ENCODE measurements at regions not wholly inside any gene's neighbourhood (a gene's known extent, or its start where the extent isn't known, plus 50 kb on each side); places are given as distances from the start of the nearest gene placed in this dataset.

- no peaks in the 10 kb centered on the region for H3K4me1 ChIP-seq (ENCODE audit: control insufficient read depth, insufficient read depth, low read length)
- no peaks in the 10 kb centered on the region for H3K9me3 ChIP-seq (ENCODE audit: control insufficient read depth, low read length)
- H3K4me3 ChIP-seq (ENCODE audit: low read length): no peak overlapping the region
- DNase-seq (ENCODE audit: low read depth): no peak
- H3K36me3 ChIP-seq (ENCODE audit: control insufficient read depth, insufficient read depth, low read length, severe bottlenecking): no peaks in the 10 kb centered on the region
- H3K9ac ChIP-seq (ENCODE audit: low read length): no peak overlapping the region
- H3K27me3 ChIP-seq (replicated peaks; ENCODE audit: control insufficient read depth, insufficient read depth, low read length): peaks cover 24% of the 10 kb centered on the region
Observed at GRCh38 chr20:22342410-22342809, 242.0 kb downstream of the FOXA2 start.

GRCh38 chr20:22341508-22341907, 242.9 kb downstream of the FOXA2 start:
- H3K9me3 ChIP-seq (ENCODE audit: control insufficient read depth, low read length): no peaks in the 10 kb centered on the region
- no peak for DNase-seq (ENCODE audit: low read depth)
- peaks cover 27% of the 10 kb centered on the region for H3K27me3 ChIP-seq (replicated peaks; ENCODE audit: control insufficient read depth, insufficient read depth, low read length)
- no peaks in the 10 kb centered on the region for H3K36me3 ChIP-seq (ENCODE audit: control insufficient read depth, insufficient read depth, low read length, severe bottlenecking)
- no peak overlapping the region for H3K4me3 ChIP-seq (ENCODE audit: low read length)
- no peak overlapping the region for H3K9ac ChIP-seq (ENCODE audit: low read length)
- no peaks in the 10 kb centered on the region for H3K4me1 ChIP-seq (ENCODE audit: control insufficient read depth, insufficient read depth, low read length)

GRCh38 chr20:22339946-22340345, 244.4 kb downstream of the FOXA2 start:
- DNase-seq (ENCODE audit: low read depth): no peak
- no peak overlapping the region for H3K4me3 ChIP-seq (ENCODE audit: low read length)
- H3K27me3 ChIP-seq (replicated peaks; ENCODE audit: control insufficient read depth, insufficient read depth, low read length): peaks cover 30% of the 10 kb centered on the region
- H3K9me3 ChIP-seq (ENCODE audit: control insufficient read depth, low read length): no peaks in the 10 kb centered on the region
- no peaks in the 10 kb centered on the region for H3K36me3 ChIP-seq (ENCODE audit: control insufficient read depth, insufficient read depth, low read length, severe bottlenecking)
- no peaks in the 10 kb centered on the region for H3K4me1 ChIP-seq (ENCODE audit: control insufficient read depth, insufficient read depth, low read length)
- H3K9ac ChIP-seq (ENCODE audit: low read length): no peak overlapping the region

- peaks cover 30% of the 10 kb centered on the region for H3K27me3 ChIP-seq (replicated peaks; ENCODE audit: control insufficient read depth, insufficient read depth, low read length)
- H3K9ac ChIP-seq (ENCODE audit: low read length): no peak overlapping the region
- H3K9me3 ChIP-seq (ENCODE audit: control insufficient read depth, low read length): no peaks in the 10 kb centered on the region
- peak; percentile 82 for DNase-seq (ENCODE audit: low read depth)
- H3K36me3 ChIP-seq (ENCODE audit: control insufficient read depth, insufficient read depth, low read length, severe bottlenecking): no peaks in the 10 kb centered on the region
- no peak overlapping the region for H3K4me3 ChIP-seq (ENCODE audit: low read length)
- H3K4me1 ChIP-seq (ENCODE audit: control insufficient read depth, insufficient read depth, low read length): no peaks in the 10 kb centered on the region
Observed at GRCh38 chr20:22339091-22339881, 245.1 kb downstream of the FOXA2 start.

GRCh38 chr20:22338140-22338708, 246.1 kb downstream of the FOXA2 start:
- DNase-seq (ENCODE audit: low read depth): no peak
- Histone ChIP-seq H3K4me3 (ENCODE audit: low read length) (no peak overlapping the region), H3K36me3 (ENCODE audit: control insufficient read depth, insufficient read depth, low read length, severe bottlenecking) (no peaks in the 10 kb centered on the region), H3K27me3 (replicated peaks; ENCODE audit: control insufficient read depth, insufficient read depth, low read length) (peaks cover 38% of the 10 kb centered on the region), H3K9me3 (ENCODE audit: control insufficient read depth, low read length) (no peaks in the 10 kb centered on the region), H3K4me1 (ENCODE audit: control insufficient read depth, insufficient read depth, low read length) (no peaks in the 10 kb centered on the region), H3K9ac (ENCODE audit: low read length) (no peak overlapping the region)

GRCh38 chr20:22335210-22335609, 249.2 kb downstream of the FOXA2 start:
- no peak overlapping the region for H3K9ac ChIP-seq (ENCODE audit: low read length)
- H3K4me3 ChIP-seq (ENCODE audit: low read length): no peak overlapping the region
- H3K27me3 ChIP-seq (replicated peaks; ENCODE audit: control insufficient read depth, insufficient read depth, low read length): peaks cover 60% of the 10 kb centered on the region
- no peaks in the 10 kb centered on the region for H3K36me3 ChIP-seq (ENCODE audit: control insufficient read depth, insufficient read depth, low read length, severe bottlenecking)
- no peak for DNase-seq (ENCODE audit: low read depth)
- H3K9me3 ChIP-seq (ENCODE audit: control insufficient read depth, low read length): no peaks in the 10 kb centered on the region
- H3K4me1 ChIP-seq (ENCODE audit: control insufficient read depth, insufficient read depth, low read length): no peaks in the 10 kb centered on the region

GRCh38 chr20:22333885-22334545, 250.4 kb downstream of the FOXA2 start:
- Histone ChIP-seq H3K4me3 (ENCODE audit: low read length) (no peak overlapping the region), H3K27me3 (replicated peaks; ENCODE audit: control insufficient read depth, insufficient read depth, low read length) (peaks cover 62% of the 10 kb centered on the region), H3K9ac (ENCODE audit: low read length) (no peak overlapping the region), H3K36me3 (ENCODE audit: control insufficient read depth, insufficient read depth, low read length, severe bottlenecking) (no peaks in the 10 kb centered on the region), H3K9me3 (ENCODE audit: control insufficient read depth, low read length) (no peaks in the 10 kb centered on the region), H3K4me1 (ENCODE audit: control insufficient read depth, insufficient read depth, low read length) (no peaks in the 10 kb centered on the region)
- DNase-seq (ENCODE audit: low read depth): peak; percentile 77

GRCh38 chr20:22324505-22324904, 259.9 kb downstream of the FOXA2 start:
- H3K4me1 ChIP-seq (ENCODE audit: control insufficient read depth, insufficient read depth, low read length): no peaks in the 10 kb centered on the region
- H3K9ac ChIP-seq (ENCODE audit: low read length): no peak overlapping the region
- H3K4me3 ChIP-seq (ENCODE audit: low read length): no peak overlapping the region
- DNase-seq (ENCODE audit: low read depth): no peak
- H3K27me3 ChIP-seq (replicated peaks; ENCODE audit: control insufficient read depth, insufficient read depth, low read length): peaks cover 16% of the 10 kb centered on the region
- no peaks in the 10 kb centered on the region for H3K9me3 ChIP-seq (ENCODE audit: control insufficient read depth, low read length)
- no peaks in the 10 kb centered on the region for H3K36me3 ChIP-seq (ENCODE audit: control insufficient read depth, insufficient read depth, low read length, severe bottlenecking)

GRCh38 chr20:22322513-22322912, 261.9 kb downstream of the FOXA2 start:
- no peaks in the 10 kb centered on the region for H3K4me1 ChIP-seq (ENCODE audit: control insufficient read depth, insufficient read depth, low read length)
- H3K36me3 ChIP-seq (ENCODE audit: control insufficient read depth, insufficient read depth, low read length, severe bottlenecking): no peaks in the 10 kb centered on the region
- no peak overlapping the region for H3K9ac ChIP-seq (ENCODE audit: low read length)
- H3K9me3 ChIP-seq (ENCODE audit: control insufficient read depth, low read length): no peaks in the 10 kb centered on the region
- no peak for DNase-seq (ENCODE audit: low read depth)
- H3K27me3 ChIP-seq (replicated peaks; ENCODE audit: control insufficient read depth, insufficient read depth, low read length): peaks cover 17% of the 10 kb centered on the region
- no peak overlapping the region for H3K4me3 ChIP-seq (ENCODE audit: low read length)

GRCh38 chr20:22321191-22321590, 263.2 kb downstream of the FOXA2 start:
- Histone ChIP-seq H3K36me3 (ENCODE audit: control insufficient read depth, insufficient read depth, low read length, severe bottlenecking) (no peaks in the 10 kb centered on the region), H3K4me1 (ENCODE audit: control insufficient read depth, insufficient read depth, low read length) (no peaks in the 10 kb centered on the region), H3K4me3 (ENCODE audit: low read length) (no peak overlapping the region), H3K9ac (ENCODE audit: low read length) (no peak overlapping the region), H3K9me3 (ENCODE audit: control insufficient read depth, low read length) (no peaks in the 10 kb centered on the region), H3K27me3 (replicated peaks; ENCODE audit: control insufficient read depth, insufficient read depth, low read length) (peaks cover 17% of the 10 kb centered on the region)
- no peak for DNase-seq (ENCODE audit: low read depth)

GRCh38 chr20:22320245-22320915, 264.0 kb downstream of the FOXA2 start:
- no peak overlapping the region for H3K4me3 ChIP-seq (ENCODE audit: low read length)
- H3K9me3 ChIP-seq (ENCODE audit: control insufficient read depth, low read length): no peaks in the 10 kb centered on the region
- H3K4me1 ChIP-seq (ENCODE audit: control insufficient read depth, insufficient read depth, low read length): no peaks in the 10 kb centered on the region
- H3K27me3 ChIP-seq (replicated peaks; ENCODE audit: control insufficient read depth, insufficient read depth, low read length): peaks cover 20% of the 10 kb centered on the region
- no peaks in the 10 kb centered on the region for H3K36me3 ChIP-seq (ENCODE audit: control insufficient read depth, insufficient read depth, low read length, severe bottlenecking)
- no peak overlapping the region for H3K9ac ChIP-seq (ENCODE audit: low read length)
- no peak for DNase-seq (ENCODE audit: low read depth)
